H9 (cell line): ENCODE measurements at regions not wholly inside any gene's neighbourhood (a gene's known extent, or its start where the extent isn't known, plus 50 kb on each side); places are given as distances from the start of the nearest gene placed in this dataset.

Source experiments
- DNase-seq: peaks from one replicate; pipeline ENCODE4 v3.0.0-alpha.2; 2017
- H2AFZ ChIP-seq: one replicate; pipeline ENCODE4 v1.6.1; 2013; ENCODE audit warnings: mild to moderate bottlenecking, low read length, control low read depth, moderate library complexity
- H2AK5ac ChIP-seq: 2 replicates; pipeline ENCODE4 v1.6.1; 2013; ENCODE audit warnings: low read length, control low read depth, mixed read lengths; ENCODE audit not compliant: insufficient read length
- H2BK120ac ChIP-seq: one replicate; pipeline ENCODE4 v1.6.1; 2013; ENCODE audit warnings: low read depth, mild to moderate bottlenecking, low read length, control low read depth, inconsistent platforms; ENCODE audit not compliant: poor library complexity, severe bottlenecking
- H2BK12ac ChIP-seq: 2 replicates; pipeline ENCODE4 v1.6.1; 2013; ENCODE audit warnings: low read length, control low read depth, mixed read lengths, low read depth; ENCODE audit not compliant: insufficient read length
- H2BK15ac ChIP-seq: 2 replicates; pipeline ENCODE4 v1.6.1; 2013; ENCODE audit warnings: low read depth, low read length, control low read depth
- H2BK20ac ChIP-seq: one replicate; pipeline ENCODE4 v1.6.1; 2013; ENCODE audit warnings: low read depth, mild to moderate bottlenecking, low read length, control low read depth, inconsistent platforms; ENCODE audit not compliant: poor library complexity, severe bottlenecking
- H2BK5ac ChIP-seq: 2 replicates; pipeline ENCODE4 v1.6.1; 2013; ENCODE audit warnings: low read length, control low read depth, mixed read lengths; ENCODE audit not compliant: insufficient read length
- H3K14ac ChIP-seq: 2 replicates; pipeline ENCODE4 v1.6.1; 2013; ENCODE audit warnings: low read length, control low read depth; ENCODE audit not compliant: insufficient read depth
- H3K18ac ChIP-seq: 2 replicates; pipeline ENCODE4 v1.6.1; 2013; ENCODE audit warnings: low read depth, mild to moderate bottlenecking, mixed read lengths, low read length, control low read depth; ENCODE audit not compliant: insufficient read length
- H3K23ac ChIP-seq: 2 replicates; pipeline ENCODE4 v1.6.1; 2013; ENCODE audit warnings: low read length, control low read depth, mixed read lengths, low read depth; ENCODE audit not compliant: insufficient read length
- H3K23me2 ChIP-seq: 2 replicates; pipeline ENCODE4 v1.6.1; 2013; ENCODE audit warnings: low read depth, mild to moderate bottlenecking, mixed read lengths, low read length, control low read depth; ENCODE audit not compliant: insufficient read length, poor library complexity, severe bottlenecking
- H3K27ac ChIP-seq: 2 replicates; pipeline ENCODE4 v1.5.1; 2013; ENCODE audit warnings: low read length, control low read depth, mixed read lengths, low read depth; ENCODE audit not compliant: insufficient read length
- H3K27me3 ChIP-seq: 2 replicates; pipeline ENCODE4 v1.6.1; 2013; ENCODE audit warnings: low read length, control low read depth, inconsistent platforms; ENCODE audit not compliant: insufficient read depth
- H3K4ac ChIP-seq: 2 replicates; pipeline ENCODE4 v1.6.1; 2013; ENCODE audit warnings: low read depth, mild to moderate bottlenecking, control low read depth, inconsistent platforms, low read length, moderate library complexity
- H3K4me1 ChIP-seq: 2 replicates; pipeline ENCODE4 v1.6.1; 2013; ENCODE audit warnings: low read length, control low read depth, inconsistent platforms; ENCODE audit not compliant: insufficient read depth
- H3K4me2 ChIP-seq: 2 replicates; pipeline ENCODE4 v1.6.1; 2013; ENCODE audit warnings: low read length, control low read depth, mixed read lengths; ENCODE audit not compliant: insufficient read length, insufficient read depth
- H3K56ac ChIP-seq: 2 replicates; pipeline ENCODE4 v1.6.1; 2013; ENCODE audit warnings: low read depth, mild to moderate bottlenecking, mixed read lengths, low read length, control low read depth; ENCODE audit not compliant: insufficient read length
- H3K79me1 ChIP-seq: 2 replicates; pipeline ENCODE4 v1.6.1; 2013; ENCODE audit warnings: low read depth, mild to moderate bottlenecking, moderate library complexity, low read length, control low read depth, inconsistent platforms; ENCODE audit not compliant: insufficient read depth, poor library complexity, severe bottlenecking
- H3K79me2 ChIP-seq: 2 replicates; pipeline ENCODE4 v1.6.1; 2013; ENCODE audit warnings: low read length, control low read depth, inconsistent platforms; ENCODE audit not compliant: insufficient read depth
- H3K9ac ChIP-seq: 2 replicates; pipeline ENCODE4 v1.6.1; 2013; ENCODE audit warnings: low read length, control low read depth, mixed read lengths; ENCODE audit not compliant: insufficient read length; ENCODE audit errors: extremely low read depth
- H3K9me3 ChIP-seq: one replicate; pipeline ENCODE4 v1.6.1; 2013; ENCODE audit warnings: low read depth, low read length, inconsistent platforms; ENCODE audit not compliant: control insufficient read depth
- H3T11ph ChIP-seq: one replicate; pipeline ENCODE4 v1.6.1; 2013; ENCODE audit warnings: mild to moderate bottlenecking, low read length, control low read depth, inconsistent platforms
- H4K20me1 ChIP-seq: one replicate; pipeline ENCODE4 v1.6.1; 2013; ENCODE audit not compliant: control insufficient read depth, insufficient read length, insufficient read depth
- H4K5ac ChIP-seq: 2 replicates; pipeline ENCODE4 v1.6.1; 2013; ENCODE audit warnings: low read depth, mild to moderate bottlenecking, mixed read lengths, low read length, control low read depth; ENCODE audit not compliant: insufficient read length
- H4K8ac ChIP-seq: replicated peaks from 2 replicates; pipeline ENCODE4 v1.6.1; 2013; ENCODE audit warnings: low read length, control low read depth, mixed read lengths, low read depth; ENCODE audit not compliant: insufficient read length
- H4K91ac ChIP-seq: 2 replicates; pipeline ENCODE4 v1.6.1; 2013; ENCODE audit warnings: low read depth, mild to moderate bottlenecking, moderate library complexity, mixed read lengths, low read length, control low read depth; ENCODE audit not compliant: insufficient read length
- H3K27ac Mint-ChIP-seq, 3 experiments: 2 replicates in 2 of 3; 3 replicates in 1 of 3; pipeline ENCODE4 v1.8.0; 2020 to 2021; ENCODE audit warnings: mixed read lengths in 3 of 3, mild to moderate bottlenecking in 1 of 3, moderate library complexity in 1 of 3
- H3K27me3 Mint-ChIP-seq: 2 replicates; pipeline ENCODE4 v1.8.0; 2021; ENCODE audit warnings: low read depth, mild to moderate bottlenecking, moderate library complexity, mixed read lengths
- H3K36me3 Mint-ChIP-seq, 3 experiments: 2 replicates in 2 of 3; 3 replicates in 1 of 3; pipeline ENCODE4 v1.8.0; 2020 to 2021; ENCODE audit warnings: low read depth in 3 of 3, mixed read lengths in 3 of 3; ENCODE audit not compliant: insufficient read depth in 1 of 3
- H3K4me1 Mint-ChIP-seq, 2 experiments: 2 replicates each; pipeline ENCODE4 v1.8.0; 2020; ENCODE audit warnings: mixed read lengths in 2 of 2
- H3K4me3 Mint-ChIP-seq, 2 experiments: 2 replicates in 1 of 2; 3 replicates in 1 of 2; pipeline ENCODE4 v1.8.0; 2020 to 2021; ENCODE audit warnings: mild to moderate bottlenecking in 2 of 2, mixed read lengths in 2 of 2, moderate library complexity in 1 of 2
- H3K9me3 Mint-ChIP-seq, 2 experiments: 2 replicates in 1 of 2; 3 replicates in 1 of 2; pipeline ENCODE4 v1.8.0; 2020; ENCODE audit warnings: mild to moderate bottlenecking in 2 of 2, mixed read lengths in 2 of 2, moderate library complexity in 1 of 2
- WGBS: extraction: QIAGEN DNeasy Blood & Tissue Kit; methylation state at CpG from one replicate; pipeline ENCODE4 v1.1.7; 2013; ENCODE audit warnings: missing lambda C conversion rate, low lambda C conversion rate, mixed read lengths; ENCODE audit not compliant: insufficient read length; ENCODE audit errors: extremely low coverage; 5-methylcytosine and 5-hydroxymethylcytosine counted together
- TF ChIP-seq, protein P1 (sequence below): fragments of 200-600 bp; sonication (generic); conservative IDR thresholded peaks from 3 replicates; pipeline ENCODE4 v1.8.0; 2021; ENCODE audit warnings: antibody characterized with exemption, mild to moderate bottlenecking

GRCh38 chrX:113743069-113743468 lies 840.8 kb upstream of the HTR2C start:
- H3K9me3 Mint-ChIP-seq, result 0 out of 5 replicates have a peak, but pooled peaks cover 0 to 2% of the 10 kb centered on the region in 2 experiments

More at GRCh38 chrX:113743069-113743468, 840.8 kb upstream of the HTR2C start:
- H3K27me3 ChIP-seq, result no peaks in the 10 kb centered on the region
- H2BK20ac ChIP-seq, result no peak overlapping the region
- H4K8ac ChIP-seq, result no peak overlapping the region
- no peak overlapping the region for H2AFZ ChIP-seq
- H3K9me3 ChIP-seq, result no peaks in the 10 kb centered on the region
- H4K91ac ChIP-seq, result no peak overlapping the region
- H4K20me1 ChIP-seq, result no peaks in the 10 kb centered on the region
- no peak for DNase-seq
- Mint-ChIP-seq H3K27ac (peak overlapping the region in 1 of 3 experiments; percentile 6; a peak in 1 of 7 replicates), H3K4me3 (no peak overlapping the region), H3K27me3 (no peaks in the 10 kb centered on the region), H3K4me1 (peaks cover 9 to 14% of the 10 kb centered on the region in 2 experiments), H3K36me3 (peaks cover 0 to 10% (median 6%) of the 10 kb centered on the region in 3 experiments; a peak in 3 of 7 replicates)
- no peak overlapping the region for H3K9ac ChIP-seq
- no peak overlapping the region for H2AK5ac ChIP-seq
- H3T11ph ChIP-seq, result no peak overlapping the region
- no peaks in the 10 kb centered on the region for H3K23me2 ChIP-seq
- H3K79me2 ChIP-seq, result no peaks in the 10 kb centered on the region
- no peak overlapping the region for H4K5ac ChIP-seq
- TF ChIP-seq, protein P1, sequence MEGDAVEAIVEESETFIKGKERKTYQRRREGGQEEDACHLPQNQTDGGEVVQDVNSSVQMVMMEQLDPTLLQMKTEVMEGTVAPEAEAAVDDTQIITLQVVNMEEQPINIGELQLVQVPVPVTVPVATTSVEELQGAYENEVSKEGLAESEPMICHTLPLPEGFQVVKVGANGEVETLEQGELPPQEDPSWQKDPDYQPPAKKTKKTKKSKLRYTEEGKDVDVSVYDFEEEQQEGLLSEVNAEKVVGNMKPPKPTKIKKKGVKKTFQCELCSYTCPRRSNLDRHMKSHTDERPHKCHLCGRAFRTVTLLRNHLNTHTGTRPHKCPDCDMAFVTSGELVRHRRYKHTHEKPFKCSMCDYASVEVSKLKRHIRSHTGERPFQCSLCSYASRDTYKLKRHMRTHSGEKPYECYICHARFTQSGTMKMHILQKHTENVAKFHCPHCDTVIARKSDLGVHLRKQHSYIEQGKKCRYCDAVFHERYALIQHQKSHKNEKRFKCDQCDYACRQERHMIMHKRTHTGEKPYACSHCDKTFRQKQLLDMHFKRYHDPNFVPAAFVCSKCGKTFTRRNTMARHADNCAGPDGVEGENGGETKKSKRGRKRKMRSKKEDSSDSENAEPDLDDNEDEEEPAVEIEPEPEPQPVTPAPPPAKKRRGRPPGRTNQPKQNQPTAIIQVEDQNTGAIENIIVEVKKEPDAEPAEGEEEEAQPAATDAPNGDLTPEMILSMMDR, result no peak
- no peak overlapping the region for H2BK12ac ChIP-seq
- no peak overlapping the region for H3K18ac ChIP-seq
- no peak overlapping the region for H2BK15ac ChIP-seq
- H3K4me1 ChIP-seq, result no peaks in the 10 kb centered on the region
- H2BK5ac ChIP-seq, result no peak overlapping the region
- no peaks in the 10 kb centered on the region for H3K79me1 ChIP-seq
- no peak overlapping the region for H3K27ac ChIP-seq
- H2BK120ac ChIP-seq, result no peak overlapping the region
- H3K56ac ChIP-seq, result no peak overlapping the region
- no peak overlapping the region for H3K23ac ChIP-seq
- H3K4ac ChIP-seq, result no peak overlapping the region
- no peak overlapping the region for H3K4me2 ChIP-seq
- H3K14ac ChIP-seq, result no peak overlapping the region
- no CpG with 5 or more reads among the region's 1 CpG for WGBS
